GM13976 (cell line): ENCODE measurements at regions not wholly inside any gene's neighbourhood (a gene's known extent, or its start where the extent isn't known, plus 50 kb on each side); places are given as distances from the start of the nearest gene placed in this dataset.

ENCODE experiments used
- DNase-seq: peaks from one replicate; pipeline ENCODE4 v3.0.0; 2012; ENCODE audit warnings: low spot score
- CTCF ChIP-seq: IDR thresholded peaks from 2 replicates; pipeline ENCODE4 v1.5.1; 2012; ENCODE audit warnings: borderline replicate concordance, mild to moderate bottlenecking; ENCODE audit not compliant: insufficient read depth; ENCODE audit errors: extremely low read depth, missing control alignments, control extremely low read depth
- in situ Hi-C: fragments of 300-500 bp; cut with MboI; formaldehyde crosslinking; loops from one replicate; pipeline ENCODE4 v1.12.0; 2022; ENCODE audit warnings: low sequenced_read_pairs, mixed read lengths, inconsistent platforms; ENCODE audit not compliant: unreplicated experiment

- in situ Hi-C loops, result no loop called here
- DNase-seq, result no peak
- no peak for TF ChIP-seq CTCF
Measured at GRCh38 chr13:18996627-18997051, 185.0 kb downstream of the TUBA3C start.

- no peak for DNase-seq
- in situ Hi-C loops, result no loop called here
- TF ChIP-seq CTCF, result no peak
Measured at GRCh38 chr13:18996221-18996620, 185.4 kb downstream of the TUBA3C start.

DNA sequence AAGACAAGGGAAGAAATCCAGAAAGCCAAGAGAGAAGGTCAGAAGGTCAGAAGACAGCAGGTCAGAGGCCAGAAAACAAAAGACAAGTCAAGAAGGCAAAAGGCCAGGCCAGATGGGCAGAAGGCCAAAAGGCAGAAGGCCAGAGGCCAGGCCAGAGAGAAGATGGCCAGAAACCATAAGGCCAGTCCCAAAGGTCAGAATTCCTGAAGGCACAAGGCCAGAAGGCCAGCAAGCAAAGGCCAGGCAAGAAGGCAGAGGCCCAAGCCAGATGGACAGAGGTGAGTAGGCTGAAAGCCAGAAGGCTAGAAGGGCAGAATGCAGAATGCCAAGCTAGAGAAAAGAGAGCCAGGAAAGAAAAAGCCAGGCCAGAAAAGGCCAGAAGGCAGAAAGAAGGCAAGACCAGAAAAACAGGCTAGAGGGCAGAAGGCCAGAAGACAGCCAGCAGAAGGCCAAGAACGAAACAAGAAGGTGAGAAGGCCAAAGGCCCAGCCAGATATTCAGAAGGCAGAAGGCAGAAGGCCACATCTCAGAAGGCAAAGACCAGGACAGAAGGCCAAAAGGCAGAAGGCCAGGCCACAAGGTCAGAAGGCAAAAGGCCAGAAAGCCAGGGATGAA, 186.3 kb downstream of the TUBA3C start:
- no peak for DNase-seq
- TF ChIP-seq CTCF, result no peak
- in situ Hi-C loops, result no loop called here

GRCh38 chr13:18993884-18994660, 187.6 kb downstream of the TUBA3C start:
- in situ Hi-C loops, result no loop called here
- no peak for DNase-seq
- no peak for TF ChIP-seq CTCF

GRCh38 chr13:18992791-18993190, 188.8 kb downstream of the TUBA3C start:
- TF ChIP-seq CTCF, result no peak
- DNase-seq, result no peak
- in situ Hi-C loops, result no loop called here

DNA sequence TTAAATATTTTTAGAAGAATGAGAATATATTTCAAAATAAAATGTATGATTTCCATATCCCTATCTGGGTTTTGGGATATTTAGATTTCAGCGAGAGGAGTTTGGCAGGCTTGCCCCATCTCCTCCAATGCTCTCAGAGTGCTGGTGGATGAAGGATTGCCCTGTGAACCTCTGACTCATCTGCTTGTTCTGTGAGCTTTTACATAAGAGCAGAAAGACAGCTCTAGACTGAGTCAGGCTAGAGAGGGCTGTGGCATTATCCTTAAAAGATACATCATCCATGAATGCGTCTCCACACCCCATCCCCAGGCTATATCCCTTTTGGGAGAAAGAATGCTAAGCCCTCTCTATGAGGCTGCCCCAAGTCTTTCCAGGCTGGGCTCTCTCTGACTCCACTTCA, 190.6 kb downstream of the TUBA3C start:
- TF ChIP-seq CTCF, result no peak
- in situ Hi-C loops, result no loop called here
- no peak for DNase-seq
